Left lung (tissue), 4 donors: ENCODE measurements at regions not wholly inside any gene's neighbourhood (a gene's known extent, or its start where the extent isn't known, plus 50 kb on each side); places are given as distances from the start of the nearest gene placed in this dataset.

ENCODE experiments used
- ATAC-seq: fragments of 200-7000 bp; cut with Tn5 transposase; one replicate; pipeline ENCODE4 v1.9.1; 2020; ENCODE audit warnings: moderate library complexity
- DNase-seq, 4 donors: peaks; one replicate each; pipeline ENCODE4 v3.0.0-alpha.2; 2013 to 2020
- H3K27ac ChIP-seq, 2 donors: fragments of 200-600 bp; sonication (generic) in 1 of 2; one replicate each; pipeline versions ENCODE4 v1.5.0 to v1.8.0; 2020 to 2021
- H3K27me3 ChIP-seq, 2 donors: fragments of 200-600 bp; sonication (generic) in 1 of 2; one replicate each; pipeline versions ENCODE4 v1.5.0 to v1.8.0; 2020 to 2021
- H3K36me3 ChIP-seq, 2 donors: fragments of 200-600 bp; sonication (generic) in 1 of 2; one replicate each; pipeline versions ENCODE4 v1.5.0 to v1.8.0; 2020 to 2021
- H3K4me1 ChIP-seq, 2 donors: fragments of 200-600 bp; one replicate each; pipeline ENCODE4 v1.8.0; 2021
- H3K4me3 ChIP-seq, 2 donors: fragments of 200-600 bp; sonication (generic) in 1 of 2; one replicate each; pipeline versions ENCODE4 v1.5.0 to v1.8.0; 2020 to 2021; ENCODE audit warnings: mild to moderate bottlenecking in 1 of 2
- H3K9me3 ChIP-seq, 2 donors: fragments of 200-600 bp; sonication (generic) in 1 of 2; one replicate each; pipeline versions ENCODE4 v1.5.0 to v1.8.0; 2020 to 2021
- intact Hi-C, 2 donors: fragments of 100-400 bp; cut with DNase I; formaldehyde crosslinking; loops; one replicate each; pipeline versions ENCODE4 v1.11.2 to v1.14.2; 2022
- TF ChIP-seq, protein P1 (sequence below), 2 donors: fragments of 200-600 bp; sonication (generic) in 1 of 2; IDR thresholded peaks; one replicate each; pipeline versions ENCODE4 v1.5.0 to v1.8.0; 2021; ENCODE audit warnings: antibody characterized with exemption in 2 of 2
- donor health status: DM: no; HTN: yes; CAD: no.
- donor health status: DM: no; HTN: no; CAD: no.

DNA sequence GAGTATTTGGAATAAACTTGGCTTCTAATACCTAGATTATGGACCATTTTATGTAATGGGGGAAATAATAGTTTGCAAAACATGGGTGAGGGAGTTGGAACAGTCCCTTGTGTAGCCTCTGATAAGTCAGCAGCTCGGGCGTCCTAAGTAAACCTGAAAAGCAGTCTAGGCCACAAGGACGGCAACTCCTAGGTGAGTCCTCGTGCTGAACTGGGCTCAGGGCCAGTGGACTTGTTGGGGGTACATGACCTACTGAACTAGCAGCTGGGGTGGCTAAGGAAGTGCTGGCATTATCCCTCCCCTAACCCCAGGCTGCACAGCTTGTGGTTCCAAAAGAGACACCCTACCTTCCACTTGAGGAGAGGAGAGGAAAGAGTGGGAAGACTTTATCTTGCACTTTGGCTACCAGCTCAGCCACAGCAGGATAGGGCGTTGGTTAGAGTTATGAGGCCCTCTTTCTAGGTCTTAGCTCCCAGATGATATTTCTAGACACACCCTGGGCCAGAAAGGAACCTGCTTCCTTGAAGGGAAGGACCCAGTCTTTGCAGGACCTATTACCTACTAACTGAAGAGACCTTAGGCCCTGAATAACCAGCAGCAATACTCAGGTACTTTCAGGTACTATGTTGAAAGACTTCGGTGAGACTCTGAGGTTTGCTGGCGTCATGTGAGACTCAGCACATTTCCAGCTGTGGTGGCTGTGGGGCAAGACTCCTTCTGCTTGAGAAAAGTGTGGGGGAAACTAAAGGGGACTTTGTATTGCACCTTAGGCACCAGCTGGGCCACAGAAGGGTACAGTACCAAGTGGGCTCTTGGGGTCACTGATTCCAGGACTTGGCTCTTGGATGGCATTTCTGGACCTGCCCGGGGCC, 71.0 kb downstream of the AQP4 start:
- Histone ChIP-seq H3K4me1 (no peaks in the 10 kb centered on the region), H3K27me3 (no peaks in the 10 kb centered on the region), H3K36me3 (no peaks in the 10 kb centered on the region), H3K9me3 (peaks cover 0 to under 1% of the 10 kb centered on the region in 2 donors), H3K4me3 (no peak overlapping the region), H3K27ac (no peak overlapping the region)
- intact Hi-C loops = no loop called here
- ATAC-seq (no peak), DNase-seq (no peak)
- TF ChIP-seq, protein P1, sequence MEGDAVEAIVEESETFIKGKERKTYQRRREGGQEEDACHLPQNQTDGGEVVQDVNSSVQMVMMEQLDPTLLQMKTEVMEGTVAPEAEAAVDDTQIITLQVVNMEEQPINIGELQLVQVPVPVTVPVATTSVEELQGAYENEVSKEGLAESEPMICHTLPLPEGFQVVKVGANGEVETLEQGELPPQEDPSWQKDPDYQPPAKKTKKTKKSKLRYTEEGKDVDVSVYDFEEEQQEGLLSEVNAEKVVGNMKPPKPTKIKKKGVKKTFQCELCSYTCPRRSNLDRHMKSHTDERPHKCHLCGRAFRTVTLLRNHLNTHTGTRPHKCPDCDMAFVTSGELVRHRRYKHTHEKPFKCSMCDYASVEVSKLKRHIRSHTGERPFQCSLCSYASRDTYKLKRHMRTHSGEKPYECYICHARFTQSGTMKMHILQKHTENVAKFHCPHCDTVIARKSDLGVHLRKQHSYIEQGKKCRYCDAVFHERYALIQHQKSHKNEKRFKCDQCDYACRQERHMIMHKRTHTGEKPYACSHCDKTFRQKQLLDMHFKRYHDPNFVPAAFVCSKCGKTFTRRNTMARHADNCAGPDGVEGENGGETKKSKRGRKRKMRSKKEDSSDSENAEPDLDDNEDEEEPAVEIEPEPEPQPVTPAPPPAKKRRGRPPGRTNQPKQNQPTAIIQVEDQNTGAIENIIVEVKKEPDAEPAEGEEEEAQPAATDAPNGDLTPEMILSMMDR (IDR thresholded peaks at IDR 0.05) = no peak

DNA sequence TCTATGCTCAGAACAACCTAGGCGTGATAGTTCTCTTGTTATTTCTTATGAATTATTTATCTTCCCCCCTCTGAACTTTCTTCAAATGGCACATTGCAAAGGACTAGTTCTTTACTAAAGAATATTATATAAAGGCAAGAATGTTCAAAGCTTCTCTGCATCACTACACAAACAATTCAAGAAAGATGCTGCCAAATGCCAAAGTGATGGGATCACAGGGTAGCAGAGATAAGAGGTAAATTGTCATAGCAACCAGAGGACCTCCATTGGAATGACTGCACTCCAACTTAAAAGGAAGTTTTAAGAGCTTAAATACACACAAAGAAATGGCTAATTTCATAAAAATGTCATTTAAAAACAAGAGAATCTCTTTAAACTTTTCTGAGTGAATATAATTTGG, 72.8 kb downstream of the AQP4 start:
- TF ChIP-seq, protein P1 (IDR thresholded peaks at IDR 0.05) = no peak
- intact Hi-C loops = no loop called here
- H3K4me3 ChIP-seq = no peak overlapping the region
- no peaks in the 10 kb centered on the region for H3K4me1 ChIP-seq
- H3K36me3 ChIP-seq = no peaks in the 10 kb centered on the region
- no peak for ATAC-seq
- no peak overlapping the region for H3K27ac ChIP-seq
- no peaks in the 10 kb centered on the region for H3K27me3 ChIP-seq
- DNase-seq = no peak
- no peaks in the 10 kb centered on the region for H3K9me3 ChIP-seq

DNA sequence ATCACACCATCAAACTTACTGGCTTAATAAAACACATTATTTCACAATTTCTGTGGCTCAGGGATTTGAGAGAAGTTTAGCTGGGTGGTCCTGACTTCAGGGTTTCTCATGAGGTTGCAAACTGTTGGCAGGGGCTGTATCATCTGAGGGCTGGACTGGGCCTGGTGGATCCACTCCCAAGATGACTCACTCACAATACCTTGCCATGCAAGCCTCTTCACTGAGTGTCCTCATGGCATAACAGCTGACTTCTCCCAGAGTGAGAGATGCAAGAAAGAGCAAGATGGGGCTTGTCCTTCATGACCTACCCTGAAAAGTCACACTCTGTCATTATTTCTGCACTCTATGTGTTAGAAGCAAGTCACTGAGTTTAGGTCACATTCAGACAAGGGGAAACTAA, 73.8 kb downstream of the AQP4 start:
- DNase-seq (no peak), ATAC-seq (no peak)
- H3K27me3 ChIP-seq = no peaks in the 10 kb centered on the region
- intact Hi-C loops = no loop called here
- H3K36me3 ChIP-seq = no peaks in the 10 kb centered on the region
- no peaks in the 10 kb centered on the region for H3K9me3 ChIP-seq
- TF ChIP-seq, protein P1 (IDR thresholded peaks at IDR 0.05) = no peak
- H3K4me1 ChIP-seq = no peaks in the 10 kb centered on the region
- H3K4me3 ChIP-seq = no peak overlapping the region
- no peak overlapping the region for H3K27ac ChIP-seq

DNA sequence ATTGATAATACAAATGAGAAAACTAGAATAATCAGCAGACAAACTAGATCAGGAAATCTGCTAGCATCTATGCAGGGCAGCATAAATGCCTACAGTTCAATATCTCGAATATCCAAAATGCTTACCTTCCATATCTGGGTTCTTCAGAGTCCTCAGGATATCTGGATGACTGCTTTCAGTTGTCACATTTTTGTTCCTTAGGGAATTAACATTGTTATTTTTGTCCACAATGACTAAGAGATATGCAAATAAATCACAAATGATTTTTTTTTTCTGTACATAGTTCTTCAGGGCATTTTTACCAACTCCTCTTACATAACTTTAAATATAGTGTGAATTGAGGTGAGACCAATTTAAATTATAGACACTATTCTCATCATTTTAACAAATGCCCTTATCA, 80.9 kb downstream of the AQP4 start:
- H3K4me3 ChIP-seq = no peak overlapping the region
- no peaks in the 10 kb centered on the region for H3K9me3 ChIP-seq
- no peak for DNase-seq
- ATAC-seq = no peak
- no peak overlapping the region for H3K27ac ChIP-seq
- TF ChIP-seq, protein P1 (IDR thresholded peaks at IDR 0.05) = no peak
- H3K36me3 ChIP-seq = no peaks in the 10 kb centered on the region
- no peaks in the 10 kb centered on the region for H3K4me1 ChIP-seq
- H3K27me3 ChIP-seq = no peaks in the 10 kb centered on the region
- intact Hi-C loops = no loop called here

DNA sequence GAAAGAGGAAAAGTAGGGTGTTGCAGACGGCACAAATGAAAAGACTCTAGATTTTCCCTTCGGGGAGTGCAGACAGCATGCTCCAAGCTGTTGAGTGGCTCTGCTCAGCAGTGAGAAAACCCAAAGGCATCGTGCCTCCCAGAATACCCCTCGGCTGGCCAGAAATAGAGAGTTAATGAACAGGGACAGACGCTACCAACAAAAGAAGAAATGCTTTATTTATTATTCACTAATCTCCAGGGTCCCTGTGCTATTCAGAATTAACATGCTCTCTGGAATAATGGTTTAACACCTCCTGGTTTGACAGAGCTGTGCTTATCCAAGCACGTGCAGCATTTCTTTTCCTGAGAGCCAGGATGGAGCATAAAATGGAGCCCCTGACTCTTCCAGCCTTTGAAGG, 82.3 kb downstream of the AQP4 start:
- intact Hi-C loops = no loop called here
- TF ChIP-seq, protein P1 (IDR thresholded peaks at IDR 0.05) = no peak
- Histone ChIP-seq H3K27me3 (no peaks in the 10 kb centered on the region), H3K4me1 (no peaks in the 10 kb centered on the region), H3K9me3 (no peaks in the 10 kb centered on the region), H3K4me3 (no peak overlapping the region), H3K27ac (no peak overlapping the region), H3K36me3 (no peaks in the 10 kb centered on the region)
- no peak for DNase-seq
- no peak for ATAC-seq
